GM12878 (cell line): ENCODE measurements at regions not wholly inside any gene's neighbourhood (a gene's known extent, or its start where the extent isn't known, plus 50 kb on each side); places are given as distances from the start of the nearest gene placed in this dataset.

Source experiments
- ATAC-seq: fragments of 200-7000 bp; cut with Tn5 transposase; 3 replicates; pipeline ENCODE4 v1.9.1; 2020; ENCODE audit warnings: mild to moderate bottlenecking, moderate library complexity
- BruUV-seq: library from RNA; stranded (reverse); fragments of 400-500 nt; replicated peaks from 2 replicates; lab custom pipeline; 2021; lab: Mats Ljungman, UMichigan
- CTCF ChIA-PET: fragments of 300-600 bp; sonication (Branson Sonifier 250); formaldehyde crosslinking; extraction: SDS; loops from one replicate; lab custom pipeline; 2021; ENCODE audit warnings: inconsistent platforms; lab: Yijun Ruan, JAX
- POLR2A ChIA-PET: fragments of 350-600 bp; formaldehyde crosslinking; extraction: SDS; loops from one replicate; lab custom pipeline; 2021; ENCODE audit warnings: inconsistent platforms; lab: Charles Lee
- RAD21 ChIA-PET: fragments of 300-600 bp; sonication (Branson Sonifier 250); formaldehyde crosslinking; loops from one replicate; lab custom pipeline; 2023; ENCODE audit warnings: antibody characterized with exemption; ENCODE audit not compliant: unreplicated experiment; lab: Charles Lee
- SMC1A ChIA-PET: fragments of 300-600 bp; sonication (Branson Sonifier 250); formaldehyde crosslinking; loops from one replicate; lab custom pipeline; 2023; ENCODE audit not compliant: unreplicated experiment, uncharacterized antibody; lab: Charles Lee
- DNase-seq: peaks from one replicate; pipeline ENCODE4 v3.0.0-alpha.2; 2011; ENCODE audit warnings: low read depth, low spot score
- FAIRE-seq: peaks from 3 replicates; lab custom pipeline; 2011; peaks lifted over from hg19 to GRCh38; lab: Jason Lieb, UNC
- H2AFZ ChIP-seq: 2 replicates; pipeline ENCODE4 v1.6.0; 2011; ENCODE audit warnings: low read depth, low read length, control low read depth; ENCODE audit not compliant: control insufficient read depth
- H3K27ac ChIP-seq: 2 replicates; pipeline ENCODE4 v1.5.1; 2011; ENCODE audit warnings: control low read depth; ENCODE audit not compliant: control insufficient read depth, insufficient read depth
- H3K27me3 ChIP-seq, 2 experiments: replicated peaks in 1 of 2; 2 replicates each; pipeline versions ENCODE4 v1.6.0 to v1.6.1; 2011; ENCODE audit warnings: low read length in 1 of 2; ENCODE audit not compliant: control insufficient read depth in 2 of 2, insufficient read depth in 2 of 2
- H3K36me3 ChIP-seq, 2 experiments: 2 replicates each; pipeline ENCODE4 v1.5.1; 2011; ENCODE audit warnings: low read length in 1 of 2; ENCODE audit not compliant: control insufficient read depth in 2 of 2, insufficient read depth in 2 of 2
- H3K4me1 ChIP-seq: 2 replicates; pipeline ENCODE4 v1.6.1; 2011; ENCODE audit warnings: mild to moderate bottlenecking, low read length, moderate library complexity, mixed read lengths; ENCODE audit not compliant: control insufficient read depth, insufficient read depth
- H3K4me2 ChIP-seq: 2 replicates; pipeline ENCODE4 v1.6.0; 2011; ENCODE audit warnings: control low read depth; ENCODE audit not compliant: control insufficient read depth, insufficient read depth
- H3K4me3 ChIP-seq: fragments of 200-600 bp; sonication (generic); 2 replicates; pipeline ENCODE4 v1.5.1; 2016
- H3K79me2 ChIP-seq: 2 replicates; pipeline ENCODE4 v1.6.0; 2011; ENCODE audit warnings: low read length; ENCODE audit not compliant: control insufficient read depth, insufficient read depth
- H3K9ac ChIP-seq: 2 replicates; pipeline ENCODE4 v1.8.0; 2011; ENCODE audit warnings: low read length, control low read depth, mixed read lengths; ENCODE audit not compliant: control insufficient read depth, insufficient read depth
- H3K9me3 ChIP-seq: replicated peaks from 3 replicates; pipeline ENCODE4 v1.5.1; 2011; ENCODE audit warnings: mild to moderate bottlenecking, low read length; ENCODE audit not compliant: control insufficient read depth, insufficient read depth
- H4K20me1 ChIP-seq: 2 replicates; pipeline ENCODE4 v1.6.0; 2011; ENCODE audit not compliant: control insufficient read depth, insufficient read depth
- POLR2A ChIP-seq: IDR thresholded peaks from 2 replicates; pipeline ENCODE4 v1.6.1; 2011; ENCODE audit warnings: low read depth, mild to moderate bottlenecking, low read length
- REST ChIP-seq: IDR thresholded peaks from 2 replicates; pipeline ENCODE4 v1.6.1; 2012; ENCODE audit warnings: mild to moderate bottlenecking, low read depth, low read length
- TCF3 ChIP-seq: IDR thresholded peaks from 2 replicates; pipeline ENCODE4 v1.6.1; 2012; ENCODE audit warnings: low read depth, mild to moderate bottlenecking, low read length, borderline replicate concordance; ENCODE audit not compliant: insufficient read depth
- TCF7 ChIP-seq: IDR thresholded peaks from 2 replicates; pipeline ENCODE4 v1.6.1; 2014; ENCODE audit warnings: antibody characterized with exemption, borderline replicate concordance
- ZNF24 ChIP-seq: fragments of 450-650 bp; IDR thresholded peaks from 2 replicates; pipeline ENCODE4 v1.6.1; 2017; ENCODE audit warnings: antibody characterized with exemption, mild to moderate bottlenecking
- WGBS: methylation state at CpG from one replicate; pipeline ENCODE4 v1.1.6; 2016; ENCODE audit warnings: low lambda C conversion rate; ENCODE audit not compliant: insufficient replicate concordance, insufficient coverage; ENCODE audit errors: missing lambda C conversion rate; 5-methylcytosine and 5-hydroxymethylcytosine counted together
- in situ Hi-C: fragments of 300-500 bp; cut with MboI; formaldehyde crosslinking; loops from 9 replicates; pipeline ENCODE4 v1.14.3; 2018; ENCODE audit warnings: mixed read lengths
- intact Hi-C: fragments of 100-400 bp; cut with micrococcal nuclease; formaldehyde crosslinking; loops from one replicate; pipeline ENCODE4 v1.14.2; 2022; ENCODE audit not compliant: unreplicated experiment
- TF ChIP-seq, protein P1 (sequence below): IDR thresholded peaks from 2 replicates; pipeline ENCODE4 v1.6.1; 2011; ENCODE audit warnings: low read depth, mild to moderate bottlenecking, low read length, moderate library complexity, borderline replicate concordance; ENCODE audit errors: extremely low read depth

GRCh38 chr14:26143057-26143456, 454.8 kb downstream of the NOVA1 start:
- Histone ChIP-seq H3K9ac (no peak overlapping the region), H3K27me3 (no peaks in the 10 kb centered on the region), H3K4me3 (no peak overlapping the region), H3K4me1 (no peaks in the 10 kb centered on the region), H3K27ac (no peak overlapping the region), H3K79me2 (no peaks in the 10 kb centered on the region), H3K4me2 (no peak overlapping the region), H3K9me3 (no peaks in the 10 kb centered on the region), H3K36me3 (no peaks in the 10 kb centered on the region), H2AFZ (no peak overlapping the region), H4K20me1 (no peaks in the 10 kb centered on the region)
- WGBS = 3% methylated on average over 2 of the region's 2 CpGs
- no TSS peak for BruUV-seq
- RAD21 ChIA-PET = no interaction called here
- CTCF ChIA-PET = interaction anchor here (0.6 kb wide), 1 partner anchor 28 kb away, joined by 3 read pairs; no protein-coding TSS in a partner anchor
- SMC1A ChIA-PET = interaction anchor here (0.8 kb wide), 1 partner anchor 57 kb away, joined by 3 read pairs; no protein-coding TSS in a partner anchor
- in situ Hi-C loops = no loop called here
- FAIRE-seq = no peak
- no peak for DNase-seq
- intact Hi-C loops = no loop called here
- POLR2A ChIA-PET = no interaction called here
- TF ChIP-seq ZNF24 (no peak), REST (no peak), TCF7 (no peak), TCF3 (no peak), POLR2A (no peak)
- TF ChIP-seq, protein P1, sequence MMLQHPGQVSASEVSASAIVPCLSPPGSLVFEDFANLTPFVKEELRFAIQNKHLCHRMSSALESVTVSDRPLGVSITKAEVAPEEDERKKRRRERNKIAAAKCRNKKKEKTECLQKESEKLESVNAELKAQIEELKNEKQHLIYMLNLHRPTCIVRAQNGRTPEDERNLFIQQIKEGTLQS = no peak
- ATAC-seq = no peak
